ENCODE measurements at regions not wholly inside any gene's neighbourhood (a gene's known extent, or its start where the extent isn't known, plus 50 kb on each side); places are given as distances from the start of the nearest gene placed in this dataset.

DNA sequence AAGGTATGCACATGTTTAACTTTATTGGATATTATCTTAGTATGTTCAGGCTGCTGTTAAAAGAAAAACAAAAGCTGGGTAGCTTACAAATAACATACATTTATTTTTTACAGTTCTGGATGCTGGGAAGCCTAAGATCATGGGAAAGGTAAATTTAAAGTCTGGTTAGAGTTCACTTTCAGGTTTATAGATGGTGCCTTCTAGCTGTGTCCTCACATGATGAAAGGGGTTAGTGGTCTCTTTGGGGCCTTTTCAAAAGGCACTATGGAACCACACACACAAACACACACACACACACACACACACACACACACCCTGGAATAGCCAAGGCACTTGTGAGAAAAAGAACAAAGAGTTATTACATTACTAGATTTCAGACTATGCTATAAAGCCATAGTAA lies 805.8 kb upstream of the GJE1 start:
- H3K4me3 Mint-ChIP-seq, result no peak overlapping the region
- H3K9me3 ChIP-seq (ENCODE audit: control insufficient read depth, low read length), result no peaks in the 10 kb centered on the region
- H3K9me3 Mint-ChIP-seq, result no peaks in the 10 kb centered on the region
- H3K27ac Mint-ChIP-seq, result no peak overlapping the region
- H3K27me3 ChIP-seq (ENCODE audit: control insufficient read depth, insufficient read depth, low read length, poor library complexity, severe bottlenecking), result no peaks in the 10 kb centered on the region
- no peak for DNase-seq
- no peaks in the 10 kb centered on the region for H3K4me1 ChIP-seq (ENCODE audit: control insufficient read depth, insufficient read depth, low read length)
- H3K4me3 ChIP-seq (ENCODE audit: low read length), result no peak overlapping the region
- no peaks in the 10 kb centered on the region for H3K36me3 ChIP-seq (ENCODE audit: control insufficient read depth, insufficient read depth, low read length)
- H3K27me3 Mint-ChIP-seq (ENCODE audit: insufficient read depth), result no peaks in the 10 kb centered on the region
- no peak for TF ChIP-seq CTCF (conservative IDR thresholded peaks at IDR 0.05)
- H3K27ac ChIP-seq (ENCODE audit: low read depth, low read length), result no peak overlapping the region
- H3K36me3 Mint-ChIP-seq (ENCODE audit: low read depth), result no peaks in the 10 kb centered on the region
- no peak overlapping the region for H3K9ac ChIP-seq (ENCODE audit: extremely low read depth, low read length, poor library complexity, severe bottlenecking)
- H3K4me1 Mint-ChIP-seq, result no peaks in the 10 kb centered on the region

GRCh38 chr6:141326426-141326825 lies 806.3 kb upstream of the GJE1 start:
- Histone ChIP-seq H3K4me3 (ENCODE audit: low read length) (no peak overlapping the region), H3K9ac (ENCODE audit: extremely low read depth, low read length, poor library complexity, severe bottlenecking) (no peak overlapping the region), H3K4me1 (ENCODE audit: control insufficient read depth, insufficient read depth, low read length) (no peaks in the 10 kb centered on the region), H3K27me3 (ENCODE audit: control insufficient read depth, insufficient read depth, low read length, poor library complexity, severe bottlenecking) (no peaks in the 10 kb centered on the region), H3K27ac (ENCODE audit: low read depth, low read length) (no peak overlapping the region), H3K9me3 (ENCODE audit: control insufficient read depth, low read length) (no peaks in the 10 kb centered on the region), H3K36me3 (ENCODE audit: control insufficient read depth, insufficient read depth, low read length) (no peaks in the 10 kb centered on the region)
- TF ChIP-seq CTCF (conservative IDR thresholded peaks at IDR 0.05), result no peak
- Mint-ChIP-seq H3K4me1 (no peaks in the 10 kb centered on the region), H3K27ac (no peak overlapping the region), H3K36me3 (ENCODE audit: low read depth) (no peaks in the 10 kb centered on the region), H3K4me3 (no peak overlapping the region), H3K27me3 (ENCODE audit: insufficient read depth) (no peaks in the 10 kb centered on the region), H3K9me3 (no peaks in the 10 kb centered on the region)
- 84% methylated on average over 5 of the region's 5 CpGs; no CpG with 5 or more reads in 1 of the 2 experiments for WGBS, 2 experiments (ENCODE audit: insufficient coverage in 1 of 2, insufficient read length in 1 of 2)
- DNase-seq, result no peak

GRCh38 chr6:141321493-141322347 lies 811.0 kb upstream of the GJE1 start:
- no peaks in the 10 kb centered on the region for H3K27me3 Mint-ChIP-seq (ENCODE audit: insufficient read depth)
- no peak for DNase-seq
- Histone ChIP-seq H3K4me1 (ENCODE audit: control insufficient read depth, insufficient read depth, low read length) (no peaks in the 10 kb centered on the region), H3K4me3 (ENCODE audit: low read length) (no peak overlapping the region), H3K27ac (ENCODE audit: low read depth, low read length) (no peak overlapping the region), H3K9me3 (ENCODE audit: control insufficient read depth, low read length) (no peaks in the 10 kb centered on the region), H3K27me3 (ENCODE audit: control insufficient read depth, insufficient read depth, low read length, poor library complexity, severe bottlenecking) (no peaks in the 10 kb centered on the region), H3K36me3 (ENCODE audit: control insufficient read depth, insufficient read depth, low read length) (no peaks in the 10 kb centered on the region), H3K9ac (ENCODE audit: extremely low read depth, low read length, poor library complexity, severe bottlenecking) (no peak overlapping the region)
- H3K27ac Mint-ChIP-seq, result no peak overlapping the region
- H3K4me3 Mint-ChIP-seq, result no peak overlapping the region
- H3K9me3 Mint-ChIP-seq, result no peaks in the 10 kb centered on the region
- no peak for TF ChIP-seq CTCF (conservative IDR thresholded peaks at IDR 0.05)
- no peaks in the 10 kb centered on the region for H3K36me3 Mint-ChIP-seq (ENCODE audit: low read depth)
- no peaks in the 10 kb centered on the region for H3K4me1 Mint-ChIP-seq
- 92 to 100% methylated on average over 1 to 5 of the region's 5 CpGs for WGBS, 2 experiments (ENCODE audit: insufficient coverage in 1 of 2, insufficient read length in 1 of 2)

All from endodermal cell (in vitro differentiated cells).